ENCODE measurements at regions not wholly inside any gene's neighbourhood (a gene's known extent, or its start where the extent isn't known, plus 50 kb on each side); places are given as distances from the start of the nearest gene placed in this dataset.
"Not testable (repeated sequence)": the region's sequence is repeated elsewhere in the genome, so short reads cannot be mapped to it uniquely, and the experiment has no call there.

GRCh38 chr6:14552891-14553290, 435.3 kb downstream of the CD83 start:
- intact Hi-C loops (cut with DNase I) = no loop called here
- DNase-seq (ENCODE audit: low spot score) = no peak

DNA sequence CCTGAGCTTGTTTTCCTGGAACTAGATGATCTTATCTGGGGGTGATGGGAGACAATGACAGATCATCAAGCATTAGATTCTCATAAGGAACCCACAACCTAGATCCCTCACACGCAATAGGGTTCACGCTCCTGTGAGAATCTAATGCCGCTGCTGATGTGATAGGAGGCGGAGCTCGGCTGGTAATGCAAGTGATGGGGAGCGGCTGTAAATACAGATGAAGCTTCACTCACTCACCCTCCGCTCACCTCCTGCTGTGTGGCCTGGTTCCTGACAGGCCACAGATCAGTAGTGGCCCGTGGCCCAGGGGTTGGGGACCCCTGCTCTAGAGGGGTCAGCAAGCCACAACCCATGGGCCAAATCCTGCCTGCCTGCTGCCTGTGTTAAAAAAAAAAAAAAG, 435.9 kb downstream of the CD83 start:
- no peak for DNase-seq (ENCODE audit: low spot score)
- intact Hi-C loops (cut with DNase I) = no loop called here

GRCh38 chr6:14555804-14556203, 438.2 kb downstream of the CD83 start:
- DNase-seq (ENCODE audit: low spot score) = no peak
- intact Hi-C loops (cut with DNase I) = no loop called here

GRCh38 chr6:14559746-14560536, 442.4 kb downstream of the CD83 start:
- intact Hi-C loops (cut with DNase I) = no loop called here

GRCh38 chr6:14561563-14561962, 444.0 kb downstream of the CD83 start:
- DNase-seq (ENCODE audit: low spot score); intact Hi-C loops (cut with DNase I): not testable (repeated sequence)

More at GRCh38 chr6:14559746-14560536, 442.4 kb downstream of the CD83 start:
- DNase-seq (ENCODE audit: low spot score) = no peak

- intact Hi-C loops (cut with DNase I) = no loop called here
- no peak for DNase-seq (ENCODE audit: low spot score)
Observed at GRCh38 chr6:14567842-14568241, 450.3 kb downstream of the CD83 start.

DNA sequence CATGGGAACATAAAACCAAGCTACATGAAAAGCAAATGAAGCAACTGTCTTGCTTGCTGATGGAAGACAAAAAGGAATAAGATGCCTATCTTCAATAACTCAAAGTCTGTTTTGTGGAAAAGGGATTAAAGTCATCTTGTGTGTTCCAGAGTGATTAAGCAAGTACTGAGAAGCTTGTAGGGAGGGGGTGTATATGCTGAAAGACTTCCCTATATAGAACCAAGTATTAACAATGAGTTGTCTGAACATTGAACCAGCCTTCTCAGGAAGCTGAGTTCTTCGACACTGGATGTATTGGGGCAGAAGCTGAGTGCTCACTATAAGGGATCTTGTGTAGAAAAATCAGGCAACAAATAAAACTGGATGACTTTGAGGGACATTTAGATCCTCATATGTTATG, 451.8 kb downstream of the CD83 start:
- intact Hi-C loops (cut with DNase I) = no loop called here
- DNase-seq (ENCODE audit: low spot score) = no peak

- intact Hi-C loops (cut with DNase I); DNase-seq (ENCODE audit: low spot score): not testable (repeated sequence)
Observed at GRCh38 chr6:14569874-14570273, 452.3 kb downstream of the CD83 start.

DNA sequence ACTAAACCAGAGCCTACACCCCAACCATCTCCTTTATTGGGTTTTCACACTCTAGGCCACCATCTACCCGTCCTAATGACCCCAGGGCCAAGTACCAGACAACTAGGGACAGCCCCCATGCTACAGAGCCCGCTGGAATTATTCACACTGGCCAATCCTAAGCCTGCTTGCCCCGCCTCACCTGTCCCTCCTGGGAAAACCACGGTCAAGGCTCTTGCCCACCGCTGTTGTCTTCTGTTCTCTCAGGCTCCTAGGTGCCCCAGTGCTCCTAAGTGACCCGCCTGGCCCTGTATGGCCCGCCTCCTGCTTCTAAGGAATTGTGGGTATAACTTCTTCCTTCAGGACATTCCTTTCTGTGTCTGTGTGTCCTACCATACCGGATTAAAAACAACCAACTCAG, 453.4 kb downstream of the CD83 start:
- intact Hi-C loops (cut with DNase I) = no loop called here

GRCh38 chr6:14571746-14572145, 454.2 kb downstream of the CD83 start:
- DNase-seq (ENCODE audit: low spot score) = no peak
- intact Hi-C loops (cut with DNase I) = no loop called here

More for the DNA sequence above, 453.4 kb downstream of the CD83 start:
- DNase-seq (ENCODE audit: low spot score) = no peak

GRCh38 chr6:14573267-14573666, 455.7 kb downstream of the CD83 start:
- no peak for DNase-seq (ENCODE audit: low spot score)
- intact Hi-C loops (cut with DNase I) = no loop called here

GRCh38 chr6:14573703-14574290, 456.2 kb downstream of the CD83 start:
- no peak for DNase-seq (ENCODE audit: low spot score)
- intact Hi-C loops (cut with DNase I) = no loop called here

DNA sequence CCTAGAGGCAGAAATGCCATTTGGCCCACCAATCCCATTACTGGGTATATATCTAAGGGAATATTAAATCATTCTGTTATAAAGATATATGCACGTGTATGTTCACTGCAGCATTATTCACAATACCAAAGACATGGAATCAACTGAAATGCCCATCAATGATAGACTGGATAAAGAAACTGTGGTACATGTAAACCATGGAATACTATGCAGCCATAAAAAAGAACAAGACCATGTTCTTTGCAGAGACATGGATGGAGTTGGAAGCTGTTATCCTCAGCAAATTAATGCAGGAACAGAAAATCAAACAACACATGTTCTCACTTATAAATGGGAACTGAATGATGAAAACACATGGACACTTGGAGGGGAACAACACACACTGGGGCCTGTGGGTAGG, 458.4 kb downstream of the CD83 start:
- intact Hi-C loops (cut with DNase I) = no loop called here

DNA sequence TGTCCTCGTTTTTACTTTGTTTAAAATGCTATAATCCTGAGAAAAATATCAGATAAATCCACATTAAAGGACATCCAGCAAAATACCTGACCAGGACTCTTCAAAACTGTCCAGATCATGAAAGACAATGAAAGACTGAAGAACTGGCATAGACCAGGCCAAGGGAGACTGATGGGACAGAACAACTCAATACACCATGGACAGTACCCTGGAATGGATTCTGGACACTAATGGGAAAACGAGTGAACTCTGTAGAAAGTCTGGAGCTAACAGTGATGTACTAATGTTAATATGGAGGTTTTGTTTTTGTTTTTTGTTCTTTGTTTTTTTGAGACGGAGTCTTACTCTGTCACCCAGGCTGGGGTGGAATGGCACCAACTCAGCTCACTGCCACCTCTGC, 461.4 kb downstream of the CD83 start:
- DNase-seq (ENCODE audit: low spot score) = no peak
- intact Hi-C loops (cut with DNase I) = no loop called here

More for the DNA sequence above, 458.4 kb downstream of the CD83 start:
- DNase-seq (ENCODE audit: low spot score) = no peak

DNA sequence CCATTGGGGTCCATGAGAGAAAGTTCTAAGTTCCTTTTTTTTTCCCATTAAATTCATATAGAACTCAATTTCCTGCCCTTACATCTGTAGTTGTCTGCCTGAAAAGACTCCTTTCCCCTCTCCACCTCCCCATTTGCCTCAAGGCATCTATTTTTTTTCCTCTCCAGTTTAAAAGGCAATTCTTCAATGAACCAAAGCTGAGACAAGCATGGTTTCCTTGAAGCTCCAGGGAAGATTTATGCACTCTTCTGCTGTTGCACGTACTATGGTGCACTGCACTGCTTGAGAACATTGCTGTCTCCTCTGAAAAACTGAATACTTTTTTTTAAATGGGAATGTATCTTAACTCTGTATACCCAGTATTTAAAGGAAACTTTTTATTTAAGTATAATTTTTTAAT, 465.2 kb downstream of the CD83 start:
- no peak for DNase-seq (ENCODE audit: low spot score)
- intact Hi-C loops (cut with DNase I) = no loop called here

DNA sequence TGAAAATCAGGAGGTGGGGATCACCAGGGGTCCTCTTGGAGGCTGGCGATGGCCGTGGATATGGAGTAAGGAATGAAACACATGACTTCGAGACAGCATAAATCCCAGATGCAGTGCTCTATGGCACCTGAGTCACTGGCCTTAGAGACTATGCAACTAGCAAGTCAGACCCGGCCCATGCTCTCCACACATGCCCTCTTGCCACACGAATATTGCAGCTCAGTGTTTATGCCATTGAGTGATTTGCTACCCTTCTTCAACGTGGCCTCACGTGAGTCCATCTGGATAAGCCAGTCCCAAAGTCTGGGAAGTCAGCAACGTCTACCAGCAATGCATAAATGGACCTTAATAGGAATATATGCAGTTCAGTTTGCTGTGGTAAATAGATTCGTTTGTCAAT, 466.3 kb downstream of the CD83 start:
- intact Hi-C loops (cut with DNase I) = no loop called here
- no peak for DNase-seq (ENCODE audit: low spot score)

- intact Hi-C loops (cut with DNase I) = no loop called here
- DNase-seq (ENCODE audit: low spot score) = no peak
Observed at GRCh38 chr6:14584450-14584849, 466.9 kb downstream of the CD83 start.

DNA sequence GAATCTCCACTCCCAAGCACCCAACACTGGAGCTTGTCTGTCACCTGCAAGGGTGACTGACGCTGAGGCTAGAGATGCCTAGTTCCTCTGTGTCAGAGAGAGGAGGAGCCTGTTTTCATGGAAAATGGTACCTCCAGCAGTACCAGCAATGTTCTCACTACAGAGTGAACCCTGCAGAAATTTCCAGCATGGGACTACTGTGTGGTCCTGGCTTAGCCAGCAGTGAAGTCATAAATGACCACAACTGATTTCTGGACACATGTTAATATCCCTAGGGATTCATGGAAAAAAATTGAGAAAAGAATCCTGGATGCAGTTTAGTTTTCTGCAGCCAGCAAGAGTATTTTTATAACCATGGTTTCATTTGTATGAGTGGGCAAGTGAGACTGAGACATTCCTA, 468.1 kb downstream of the CD83 start:
- intact Hi-C loops (cut with DNase I) = no loop called here
- DNase-seq (ENCODE audit: low spot score) = no peak

GRCh38 chr6:14589175-14589574, 471.6 kb downstream of the CD83 start:
- DNase-seq (ENCODE audit: low spot score) = no peak
- intact Hi-C loops (cut with DNase I) = no loop called here

DNA sequence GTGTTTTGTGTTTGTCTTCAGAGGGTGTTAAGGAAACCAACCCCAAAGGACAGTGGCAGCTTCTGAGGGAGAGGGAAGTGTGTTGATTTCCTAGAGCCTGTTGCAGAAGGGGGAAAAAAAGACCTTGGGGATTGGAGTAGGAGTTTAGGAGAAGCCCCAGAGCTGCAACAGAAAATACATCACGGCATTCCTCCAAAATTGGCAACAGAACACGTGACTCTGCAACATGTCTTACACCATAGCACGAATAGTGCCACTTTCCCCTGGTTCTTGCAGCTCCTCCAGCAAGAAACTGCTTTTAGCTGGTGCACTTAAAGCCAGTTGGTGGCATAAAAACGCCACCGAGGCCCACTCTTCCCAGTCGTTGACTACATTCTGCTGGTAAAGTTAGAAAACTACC, 473.0 kb downstream of the CD83 start:
- intact Hi-C loops (cut with DNase I) = no loop called here
- DNase-seq (ENCODE audit: low spot score) = no peak

- intact Hi-C loops (cut with DNase I) = no loop called here
- no peak for DNase-seq (ENCODE audit: low spot score)
Observed at GRCh38 chr6:14591998-14592397, 474.4 kb downstream of the CD83 start.

Measured in cardiac septum (tissue), 1 donor.